Ovary (tissue), 3 donors: ENCODE measurements at regions not wholly inside any gene's neighbourhood (a gene's known extent, or its start where the extent isn't known, plus 50 kb on each side); places are given as distances from the start of the nearest gene placed in this dataset.

Source experiments
- EP300 ChIP-seq: sonication (generic); formaldehyde crosslinking; IDR thresholded peaks from one replicate; pipeline ENCODE4 v1.6.1; 2017; ENCODE audit warnings: antibody characterized with exemption
- POLR2A ChIP-seq: fragments of 450-650 bp; IDR thresholded peaks from one replicate; pipeline ENCODE4 v1.6.1; 2017; ENCODE audit warnings: antibody characterized with exemption, mild to moderate bottlenecking, moderate library complexity
- TF ChIP-seq, protein P1 (sequence below), 3 donors: fragments of 450-650 bp in 2 of 3; fragments of 200-600 bp in 1 of 3; IDR thresholded peaks; one replicate each; pipeline versions ENCODE4 v1.5.1 to v1.8.0; 2016 to 2022; ENCODE audit warnings: antibody characterized with exemption in 3 of 3, mild to moderate bottlenecking in 1 of 3
- donor health status: DM: no; HTN: no; CAD: no.

DNA sequence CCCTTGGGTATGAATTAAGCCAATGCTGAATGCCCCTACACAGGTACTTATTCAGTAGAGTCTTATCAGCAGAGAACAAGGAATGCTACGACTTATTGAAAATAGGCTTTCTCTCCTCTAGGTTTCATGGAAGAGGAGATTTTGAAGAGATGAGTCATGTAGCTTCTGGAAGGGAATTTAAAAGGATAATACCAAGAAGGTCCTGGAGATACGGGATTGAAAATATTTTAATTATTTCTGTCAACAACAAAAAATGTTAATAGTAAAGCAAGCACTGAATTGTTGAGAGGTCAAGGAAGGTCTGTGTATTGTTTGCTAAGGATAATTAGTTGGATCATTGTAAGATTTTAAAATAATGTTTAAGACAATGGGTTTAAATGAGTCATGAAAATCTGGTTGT, 293.0 kb upstream of the SPHKAP start:
- TF ChIP-seq EP300 (no peak), POLR2A (no peak)
- TF ChIP-seq, protein P1, sequence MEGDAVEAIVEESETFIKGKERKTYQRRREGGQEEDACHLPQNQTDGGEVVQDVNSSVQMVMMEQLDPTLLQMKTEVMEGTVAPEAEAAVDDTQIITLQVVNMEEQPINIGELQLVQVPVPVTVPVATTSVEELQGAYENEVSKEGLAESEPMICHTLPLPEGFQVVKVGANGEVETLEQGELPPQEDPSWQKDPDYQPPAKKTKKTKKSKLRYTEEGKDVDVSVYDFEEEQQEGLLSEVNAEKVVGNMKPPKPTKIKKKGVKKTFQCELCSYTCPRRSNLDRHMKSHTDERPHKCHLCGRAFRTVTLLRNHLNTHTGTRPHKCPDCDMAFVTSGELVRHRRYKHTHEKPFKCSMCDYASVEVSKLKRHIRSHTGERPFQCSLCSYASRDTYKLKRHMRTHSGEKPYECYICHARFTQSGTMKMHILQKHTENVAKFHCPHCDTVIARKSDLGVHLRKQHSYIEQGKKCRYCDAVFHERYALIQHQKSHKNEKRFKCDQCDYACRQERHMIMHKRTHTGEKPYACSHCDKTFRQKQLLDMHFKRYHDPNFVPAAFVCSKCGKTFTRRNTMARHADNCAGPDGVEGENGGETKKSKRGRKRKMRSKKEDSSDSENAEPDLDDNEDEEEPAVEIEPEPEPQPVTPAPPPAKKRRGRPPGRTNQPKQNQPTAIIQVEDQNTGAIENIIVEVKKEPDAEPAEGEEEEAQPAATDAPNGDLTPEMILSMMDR (IDR thresholded peaks at IDR 0.05) = no peak
